KMS-11 (cell line): ENCODE measurements at regions not wholly inside any gene's neighbourhood (a gene's known extent, or its start where the extent isn't known, plus 50 kb on each side); places are given as distances from the start of the nearest gene placed in this dataset.

Experiments
- H2AFZ ChIP-seq: fragments of 200-600 bp; sonication (generic); 2 replicates; pipeline ENCODE4 v1.6.1; 2016; ENCODE audit warnings: antibody characterized with exemption, mixed run types, low read depth
- H3K27ac ChIP-seq: fragments of 200-600 bp; sonication (generic); 2 replicates; pipeline ENCODE4 v1.6.1; 2016; ENCODE audit warnings: mild to moderate bottlenecking, mixed run types
- H3K27me3 ChIP-seq: fragments of 200-600 bp; sonication (generic); 2 replicates; pipeline ENCODE4 v1.6.1; 2017; ENCODE audit warnings: mild to moderate bottlenecking, low read depth, mixed run types, moderate library complexity; ENCODE audit not compliant: insufficient read depth
- H3K36me3 ChIP-seq: fragments of 200-600 bp; sonication (generic); 2 replicates; pipeline ENCODE4 v1.6.1; 2017; ENCODE audit warnings: mild to moderate bottlenecking, mixed run types; ENCODE audit not compliant: insufficient read depth
- H3K4me1 ChIP-seq: fragments of 200-600 bp; sonication (generic); 2 replicates; pipeline ENCODE4 v1.6.1; 2016; ENCODE audit warnings: mild to moderate bottlenecking, low read depth, mixed run types; ENCODE audit not compliant: poor library complexity, severe bottlenecking
- H3K4me2 ChIP-seq: fragments of 200-600 bp; sonication (generic); 2 replicates; pipeline ENCODE4 v1.7.0; 2016; ENCODE audit warnings: mild to moderate bottlenecking, mixed run types
- H3K4me3 ChIP-seq: fragments of 200-600 bp; sonication (generic); IDR thresholded peaks from 2 replicates; pipeline ENCODE4 v1.6.1; 2017; ENCODE audit warnings: low read depth, low read length, mixed read lengths; ENCODE audit not compliant: insufficient read depth
- H3K79me2 ChIP-seq: fragments of 200-600 bp; sonication (generic); 2 replicates; pipeline ENCODE4 v1.6.1; 2016; ENCODE audit warnings: low read depth, mixed run types; ENCODE audit not compliant: insufficient read depth
- H3K9ac ChIP-seq: fragments of 200-600 bp; sonication (generic); 2 replicates; pipeline ENCODE4 v1.6.1; 2016; ENCODE audit warnings: mild to moderate bottlenecking, mixed run types
- H4K20me1 ChIP-seq: fragments of 200-600 bp; sonication (generic); 2 replicates; pipeline ENCODE4 v1.6.1; 2016; ENCODE audit warnings: mild to moderate bottlenecking, mixed run types; ENCODE audit not compliant: insufficient read depth
- CTCF ChIP-seq: fragments of 200-600 bp; sonication (generic); conservative IDR thresholded peaks from 2 replicates; pipeline ENCODE4 v1.6.1; 2017; ENCODE audit warnings: low read depth, mild to moderate bottlenecking, antibody characterized with exemption, low read length, moderate library complexity, mixed read lengths

- H3K27me3 ChIP-seq = no peaks in the 10 kb centered on the region
- no peak overlapping the region for H3K4me3 ChIP-seq
- no peaks in the 10 kb centered on the region for H4K20me1 ChIP-seq
- no peak overlapping the region for H3K27ac ChIP-seq
- H2AFZ ChIP-seq = no peak overlapping the region
- no peak overlapping the region for H3K4me2 ChIP-seq
- no peak for TF ChIP-seq CTCF
- 0 out of 2 replicates have a peak, but pooled peaks cover 4% of the 10 kb centered on the region for H3K36me3 ChIP-seq
- no peak overlapping the region for H3K9ac ChIP-seq
- H3K4me1 ChIP-seq = no peaks in the 10 kb centered on the region
- H3K79me2 ChIP-seq = no peaks in the 10 kb centered on the region
Measured at GRCh38 chr9:80049096-80049782, 477.5 kb downstream of the TLE4 start.

- Histone ChIP-seq H3K27ac (no peak overlapping the region), H2AFZ (no peak overlapping the region)
Measured at GRCh38 chr9:80046481-80046880, 474.7 kb downstream of the TLE4 start.

GRCh38 chr9:80041821-80042220, 470.1 kb downstream of the TLE4 start:
- Histone ChIP-seq H3K36me3 (no peaks in the 10 kb centered on the region), H3K4me3 (no peak overlapping the region), H3K4me1 (no peaks in the 10 kb centered on the region), H3K79me2 (no peaks in the 10 kb centered on the region), H3K4me2 (no peak overlapping the region), H3K9ac (no peak overlapping the region), H3K27ac (no peak overlapping the region), H4K20me1 (no peaks in the 10 kb centered on the region), H3K27me3 (no peaks in the 10 kb centered on the region), H2AFZ (no peak overlapping the region)
- TF ChIP-seq CTCF = no peak

More at GRCh38 chr9:80046481-80046880, 474.7 kb downstream of the TLE4 start:
- no peak overlapping the region for H3K9ac ChIP-seq
- no peaks in the 10 kb centered on the region for H3K79me2 ChIP-seq
- H3K27me3 ChIP-seq = no peaks in the 10 kb centered on the region
- H4K20me1 ChIP-seq = no peaks in the 10 kb centered on the region
- no peak overlapping the region for H3K4me3 ChIP-seq
- no peaks in the 10 kb centered on the region for H3K4me1 ChIP-seq
- H3K36me3 ChIP-seq = no peaks in the 10 kb centered on the region
- TF ChIP-seq CTCF = no peak
- no peak overlapping the region for H3K4me2 ChIP-seq

GRCh38 chr9:80040457-80040856, 468.7 kb downstream of the TLE4 start:
- H3K36me3 ChIP-seq = no peaks in the 10 kb centered on the region
- no peak for TF ChIP-seq CTCF

More at GRCh38 chr9:80040457-80040856, 468.7 kb downstream of the TLE4 start:
- Histone ChIP-seq H3K27me3 (no peaks in the 10 kb centered on the region), H3K4me1 (no peaks in the 10 kb centered on the region), H3K27ac (no peak overlapping the region), H3K4me3 (no peak overlapping the region), H2AFZ (no peak overlapping the region), H4K20me1 (no peaks in the 10 kb centered on the region), H3K9ac (no peak overlapping the region), H3K4me2 (no peak overlapping the region), H3K79me2 (no peaks in the 10 kb centered on the region)
